Retinal pigment epithelial cell (primary cell): ENCODE measurements at regions not wholly inside any gene's neighbourhood (a gene's known extent, or its start where the extent isn't known, plus 50 kb on each side); places are given as distances from the start of the nearest gene placed in this dataset.
A peak's percentile ranks its signal among the peaks of the same experiment; 100 is the strongest.
"Not testable (repeated sequence)": the region's sequence is repeated elsewhere in the genome, so short reads cannot be mapped to it uniquely, and the experiment has no call there.

Source experiments
- DNase-seq: peaks from one replicate; pipeline ENCODE4 v3.0.0-alpha.2; 2010; ENCODE audit warnings: low read depth
- H3K4me3 ChIP-seq: 2 replicates; pipeline ENCODE4 v1.5.1; 2011; ENCODE audit warnings: mild to moderate bottlenecking, low read length, control low read depth, moderate library complexity
- TF ChIP-seq, protein P1 (sequence below): conservative IDR thresholded peaks from 2 replicates; pipeline ENCODE4 v1.5.1; 2011; ENCODE audit warnings: low read depth, low read length, control low read depth, inconsistent platforms

DNA sequence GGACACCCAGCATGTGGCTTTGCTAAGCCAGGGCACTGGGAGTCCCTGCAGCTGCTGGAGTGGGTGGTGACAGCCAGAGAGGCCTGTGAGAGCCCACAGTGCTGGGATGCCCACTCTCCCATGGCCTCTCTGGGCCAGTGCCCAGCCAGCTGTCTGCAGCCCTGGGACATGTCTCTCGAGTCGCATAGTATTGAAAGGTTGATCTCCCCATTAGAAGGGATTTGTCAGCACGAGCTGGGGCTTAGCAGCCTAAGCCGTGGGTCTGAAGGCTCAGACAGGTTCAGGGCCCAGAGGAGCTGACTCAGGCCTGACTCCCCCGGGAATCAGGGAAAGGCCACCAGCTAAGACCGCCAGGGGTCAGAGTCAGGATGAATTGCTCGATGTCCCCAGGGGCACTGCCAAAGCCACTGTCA lies 53.5 kb downstream of the FOXD2 start:
- no peak overlapping the region for H3K4me3 ChIP-seq
- DNase-seq: peak; percentile 79
- TF ChIP-seq, protein P1, sequence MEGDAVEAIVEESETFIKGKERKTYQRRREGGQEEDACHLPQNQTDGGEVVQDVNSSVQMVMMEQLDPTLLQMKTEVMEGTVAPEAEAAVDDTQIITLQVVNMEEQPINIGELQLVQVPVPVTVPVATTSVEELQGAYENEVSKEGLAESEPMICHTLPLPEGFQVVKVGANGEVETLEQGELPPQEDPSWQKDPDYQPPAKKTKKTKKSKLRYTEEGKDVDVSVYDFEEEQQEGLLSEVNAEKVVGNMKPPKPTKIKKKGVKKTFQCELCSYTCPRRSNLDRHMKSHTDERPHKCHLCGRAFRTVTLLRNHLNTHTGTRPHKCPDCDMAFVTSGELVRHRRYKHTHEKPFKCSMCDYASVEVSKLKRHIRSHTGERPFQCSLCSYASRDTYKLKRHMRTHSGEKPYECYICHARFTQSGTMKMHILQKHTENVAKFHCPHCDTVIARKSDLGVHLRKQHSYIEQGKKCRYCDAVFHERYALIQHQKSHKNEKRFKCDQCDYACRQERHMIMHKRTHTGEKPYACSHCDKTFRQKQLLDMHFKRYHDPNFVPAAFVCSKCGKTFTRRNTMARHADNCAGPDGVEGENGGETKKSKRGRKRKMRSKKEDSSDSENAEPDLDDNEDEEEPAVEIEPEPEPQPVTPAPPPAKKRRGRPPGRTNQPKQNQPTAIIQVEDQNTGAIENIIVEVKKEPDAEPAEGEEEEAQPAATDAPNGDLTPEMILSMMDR: peak; percentile 47

DNA sequence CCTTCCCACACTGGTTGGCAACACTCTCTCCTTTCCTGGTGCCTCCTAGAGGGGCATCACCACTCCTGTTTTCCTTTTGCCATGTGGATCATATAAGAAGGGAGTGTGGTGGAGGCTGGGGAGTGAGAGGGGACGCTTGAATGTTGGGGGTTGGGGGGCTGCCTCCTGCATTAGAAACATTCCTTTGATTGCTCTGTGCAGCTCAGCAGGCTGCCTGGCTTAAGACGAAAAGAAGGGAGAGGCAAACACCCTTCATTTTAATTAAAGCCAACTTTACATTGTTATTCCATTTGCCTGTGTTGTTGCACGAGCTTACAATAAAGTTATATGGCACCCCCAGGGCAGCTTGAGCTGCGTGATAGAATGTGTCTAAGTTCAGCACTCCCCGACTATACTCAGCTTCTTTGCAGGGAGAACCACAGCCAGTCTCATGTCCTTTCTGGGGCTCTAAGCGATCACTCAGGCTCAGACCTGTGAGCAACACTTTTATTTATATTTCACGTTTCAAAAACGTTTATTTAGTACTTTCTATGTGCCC lies 57.4 kb downstream of the FOXD2 start:
- H3K4me3 ChIP-seq: no peak overlapping the region
- TF ChIP-seq, protein P1: no peak
- no peak for DNase-seq

DNA sequence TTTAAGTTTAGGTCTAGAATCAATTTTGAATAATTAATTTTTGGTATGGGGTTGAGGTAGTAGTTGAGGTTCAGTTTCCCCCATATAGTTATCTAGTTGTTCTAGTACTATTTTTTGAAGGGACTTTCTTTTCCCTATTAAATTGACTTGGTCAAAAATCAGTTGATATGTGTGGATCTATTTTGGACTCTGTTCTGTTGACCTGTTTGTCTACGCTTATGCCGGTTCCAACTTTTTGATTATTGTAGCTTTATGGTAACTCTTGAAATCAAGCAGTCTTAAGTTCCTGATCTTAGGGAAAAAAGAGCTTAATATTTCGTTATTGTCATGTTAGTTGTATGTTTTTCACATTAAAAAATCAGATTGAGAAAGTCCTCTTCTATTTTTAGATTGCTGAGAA lies 60.7 kb downstream of the FOXD2 start:
- no peak for DNase-seq
- TF ChIP-seq, protein P1: no peak

DNA sequence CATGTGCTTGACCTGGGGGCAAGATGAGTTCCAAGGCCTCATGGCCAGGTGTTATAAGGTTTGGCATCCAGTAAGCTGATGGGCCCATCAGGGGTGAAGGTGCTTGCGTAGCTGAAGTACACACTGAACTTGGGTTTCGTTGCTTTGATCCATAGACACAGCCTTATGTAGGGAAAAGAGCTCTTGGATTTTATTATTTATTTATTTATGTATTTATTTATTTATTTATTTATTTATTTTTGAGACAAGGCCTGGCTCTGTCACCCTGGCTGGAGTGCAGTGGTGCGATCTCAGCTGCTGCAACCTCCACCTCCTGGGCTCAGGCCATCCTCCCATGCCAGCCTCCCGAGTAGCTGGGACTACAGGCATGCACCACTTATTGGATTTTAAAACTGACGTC lies 63.2 kb downstream of the FOXD2 start:
- DNase-seq: no peak
- TF ChIP-seq, protein P1: no peak

More for the DNA sequence above, 60.7 kb downstream of the FOXD2 start:
- H3K4me3 ChIP-seq: no peak overlapping the region

DNA sequence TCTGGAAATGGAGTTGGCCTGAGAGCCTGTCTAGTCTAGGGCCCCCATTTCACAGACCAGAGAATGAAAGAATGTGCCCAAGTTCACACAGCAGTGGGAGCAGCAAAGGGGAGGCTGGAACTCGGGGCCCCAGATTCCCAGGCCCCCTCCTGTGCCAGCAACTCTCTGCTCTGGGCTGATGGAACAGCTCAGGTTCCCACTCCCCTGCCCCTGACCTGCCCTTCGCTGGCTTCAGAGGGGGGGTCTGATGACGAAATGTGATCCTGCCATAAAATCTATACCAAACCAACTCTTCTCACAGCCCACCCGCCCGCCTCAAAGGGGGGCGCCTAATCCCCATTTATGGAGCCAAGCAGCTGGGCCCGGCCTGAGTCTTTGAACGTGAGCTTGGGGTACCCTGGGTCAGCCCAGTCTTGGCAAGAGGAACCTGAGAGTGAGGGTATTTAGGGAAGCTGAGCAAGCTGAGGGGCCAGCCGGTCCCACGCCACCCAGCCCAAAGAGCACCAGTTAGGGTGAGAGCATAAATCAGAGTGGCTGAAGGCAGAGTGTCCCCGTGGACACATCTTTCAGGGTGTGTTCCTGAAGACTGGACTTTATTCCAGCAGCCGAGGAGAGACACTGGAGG lies 65.0 kb downstream of the FOXD2 start:
- H3K4me3 ChIP-seq: no peak overlapping the region
- no peak for DNase-seq
- TF ChIP-seq, protein P1: no peak

More for the DNA sequence above, 63.2 kb downstream of the FOXD2 start:
- no peak overlapping the region for H3K4me3 ChIP-seq

DNA sequence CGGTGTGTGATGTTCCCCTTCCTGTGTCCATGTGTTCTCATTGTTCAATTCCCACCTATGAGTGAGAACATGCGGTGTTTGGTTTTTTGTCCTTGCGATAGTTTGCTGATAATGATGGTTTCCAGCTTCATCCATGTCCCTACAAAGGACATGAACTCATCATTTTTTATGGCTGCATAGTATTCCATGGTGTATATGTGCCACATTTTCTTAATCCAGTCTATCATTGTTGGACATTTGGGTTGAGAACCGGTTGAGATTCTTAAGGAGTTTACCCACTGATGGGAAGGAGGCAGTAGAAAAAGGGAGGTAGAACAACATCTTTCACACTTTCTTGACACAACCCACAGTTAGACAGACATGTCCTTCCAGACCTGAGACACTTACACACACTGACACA lies 67.0 kb downstream of the FOXD2 start:
- not testable (repeated sequence) for DNase-seq, H3K4me3 ChIP-seq

DNA sequence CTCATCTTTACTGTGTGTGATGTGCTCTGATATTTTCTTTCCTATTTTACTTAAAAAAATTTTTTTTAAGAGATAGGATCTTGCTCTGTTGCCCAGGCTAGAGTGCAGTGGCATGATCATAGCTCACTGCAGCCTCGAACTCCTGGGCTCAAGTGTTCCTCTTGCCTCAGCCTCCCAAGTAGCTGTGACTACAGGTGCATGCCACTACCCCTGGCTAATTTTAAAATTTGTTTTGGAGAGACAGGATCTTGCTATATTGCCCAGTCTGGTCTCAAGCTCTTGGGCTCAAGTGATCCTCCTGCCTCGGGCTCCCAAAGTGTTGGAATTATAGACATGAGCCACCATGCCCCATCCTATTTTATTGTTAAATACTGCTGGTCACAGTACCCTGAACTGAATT lies 67.4 kb downstream of the FOXD2 start:
- DNase-seq: no peak
- TF ChIP-seq, protein P1: no peak
- no peak overlapping the region for H3K4me3 ChIP-seq
